ENCODE measurements at regions not wholly inside any gene's neighbourhood (a gene's known extent, or its start where the extent isn't known, plus 50 kb on each side); places are given as distances from the start of the nearest gene placed in this dataset.

DNA sequence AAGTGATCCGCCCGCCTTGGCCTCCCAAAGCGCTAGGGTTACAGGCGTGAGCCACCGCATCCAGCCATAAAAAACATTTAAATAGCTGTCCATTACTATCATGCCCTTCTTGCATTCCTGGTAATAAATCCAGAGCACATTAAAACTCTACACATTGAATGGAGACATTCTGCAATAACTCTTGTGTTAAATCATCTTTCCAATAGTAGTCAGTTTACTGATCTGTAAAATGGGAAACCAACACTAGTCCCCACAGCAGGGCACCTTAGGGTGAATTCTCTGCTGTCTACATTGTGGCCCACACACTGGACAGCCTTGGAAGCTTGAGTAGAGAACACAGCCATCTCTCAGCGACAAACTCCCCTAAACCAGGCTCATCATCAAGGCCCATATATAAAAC is 85.5 kb upstream of the NUDT4 start:
- H3K9me3 Mint-ChIP-seq = no peaks in the 10 kb centered on the region
- H3K4me1 Mint-ChIP-seq (ENCODE audit: low read depth) = peaks cover 8% of the 10 kb centered on the region
- no peaks in the 10 kb centered on the region for H3K27me3 Mint-ChIP-seq
- no peak overlapping the region for H3K4me3 Mint-ChIP-seq
- no peaks in the 10 kb centered on the region for H3K36me3 Mint-ChIP-seq (ENCODE audit: low read depth)
- H3K27ac Mint-ChIP-seq = no peak overlapping the region

DNA sequence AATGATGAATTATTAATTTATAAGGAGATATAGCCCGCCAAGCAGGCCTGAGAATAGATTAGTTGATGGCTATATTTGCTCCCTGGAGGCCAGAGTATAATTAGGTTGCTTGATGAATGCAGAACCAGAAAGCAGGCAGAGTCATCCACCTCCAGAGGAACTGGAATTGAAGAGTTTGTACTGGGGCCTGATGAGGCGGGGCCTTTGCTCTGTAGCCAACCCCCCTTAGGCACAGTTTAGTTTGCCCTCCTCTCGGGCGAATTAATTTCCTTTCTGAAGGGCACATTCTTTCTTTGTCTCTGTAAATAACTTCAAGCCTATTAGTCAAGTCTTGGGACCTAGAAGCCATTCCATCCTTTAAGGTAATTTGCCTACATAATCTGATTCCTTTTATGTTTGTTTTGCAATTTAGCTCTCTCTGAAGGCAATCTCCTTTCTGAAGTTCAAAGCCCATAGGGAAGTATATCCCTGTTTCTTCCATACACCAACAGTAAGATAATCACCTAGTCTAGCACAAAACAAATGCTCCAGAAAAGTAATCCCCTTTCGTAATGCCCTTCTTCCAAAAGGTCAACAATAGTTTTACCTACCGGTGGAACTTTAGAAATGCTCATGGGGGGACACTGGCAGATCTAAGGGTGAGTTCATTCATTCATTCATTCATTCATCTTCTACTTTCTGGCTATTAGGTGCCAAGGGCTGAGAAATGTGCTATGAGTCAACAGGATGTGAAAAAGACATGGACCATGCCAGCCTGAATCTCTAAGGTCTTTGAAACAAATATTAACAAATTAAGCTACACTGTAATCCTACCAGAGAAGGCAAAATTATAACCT is 84.8 kb upstream of the NUDT4 start:
- Mint-ChIP-seq H3K27ac (no peak overlapping the region), H3K36me3 (ENCODE audit: low read depth) (no peaks in the 10 kb centered on the region), H3K4me1 (ENCODE audit: low read depth) (peaks cover 9% of the 10 kb centered on the region), H3K27me3 (no peaks in the 10 kb centered on the region), H3K9me3 (no peaks in the 10 kb centered on the region), H3K4me3 (no peak overlapping the region)

DNA sequence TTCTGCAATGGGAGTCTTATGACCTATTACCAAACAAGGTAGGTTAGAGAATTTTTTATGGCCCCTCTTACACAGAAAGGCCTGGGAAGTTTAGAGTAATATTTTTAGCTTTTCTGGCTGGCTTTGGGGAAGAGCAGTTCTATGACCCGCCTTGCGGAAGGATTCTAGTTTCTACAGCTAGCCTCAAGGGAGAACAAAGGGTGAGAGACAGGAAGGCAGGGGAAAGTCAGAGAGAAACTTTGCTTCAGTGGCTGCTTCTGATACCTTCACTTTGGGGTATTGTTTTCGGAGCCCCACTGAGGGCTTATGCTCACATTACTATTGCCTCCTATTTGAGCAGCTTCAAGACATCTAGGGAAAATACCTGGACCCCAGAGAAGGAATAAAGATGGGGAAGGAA is 80.7 kb upstream of the NUDT4 start:
- peaks cover 9% of the 10 kb centered on the region for H3K4me1 Mint-ChIP-seq (ENCODE audit: low read depth)
- H3K9me3 Mint-ChIP-seq = no peaks in the 10 kb centered on the region
- H3K36me3 Mint-ChIP-seq (ENCODE audit: low read depth) = no peaks in the 10 kb centered on the region
- no peak overlapping the region for H3K27ac Mint-ChIP-seq
- H3K27me3 Mint-ChIP-seq = no peaks in the 10 kb centered on the region
- H3K4me3 Mint-ChIP-seq = no peak overlapping the region

DNA sequence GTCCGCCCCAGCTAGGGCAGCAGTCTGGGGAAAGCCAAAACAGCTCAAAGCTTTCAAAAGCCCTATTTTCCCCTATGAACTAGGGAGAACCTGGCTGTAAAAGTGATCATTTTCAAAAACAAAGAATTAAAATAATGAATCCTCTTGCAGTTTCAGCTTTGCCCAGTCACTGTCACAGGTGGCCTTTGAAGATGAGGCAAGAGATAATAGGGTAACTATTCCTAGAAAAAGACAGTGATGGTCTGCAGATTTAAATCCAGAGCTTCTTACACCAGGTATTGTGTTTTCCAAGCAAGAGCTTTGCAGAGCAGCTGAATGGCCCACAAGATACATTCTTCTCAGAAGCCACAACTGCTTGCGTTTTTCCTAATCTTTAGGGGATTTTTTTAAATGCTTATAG is 80.2 kb upstream of the NUDT4 start:
- Mint-ChIP-seq H3K36me3 (ENCODE audit: low read depth) (no peaks in the 10 kb centered on the region), H3K27me3 (no peaks in the 10 kb centered on the region), H3K4me1 (ENCODE audit: low read depth) (peaks cover 9% of the 10 kb centered on the region), H3K4me3 (no peak overlapping the region), H3K27ac (no peak overlapping the region), H3K9me3 (no peaks in the 10 kb centered on the region)

DNA sequence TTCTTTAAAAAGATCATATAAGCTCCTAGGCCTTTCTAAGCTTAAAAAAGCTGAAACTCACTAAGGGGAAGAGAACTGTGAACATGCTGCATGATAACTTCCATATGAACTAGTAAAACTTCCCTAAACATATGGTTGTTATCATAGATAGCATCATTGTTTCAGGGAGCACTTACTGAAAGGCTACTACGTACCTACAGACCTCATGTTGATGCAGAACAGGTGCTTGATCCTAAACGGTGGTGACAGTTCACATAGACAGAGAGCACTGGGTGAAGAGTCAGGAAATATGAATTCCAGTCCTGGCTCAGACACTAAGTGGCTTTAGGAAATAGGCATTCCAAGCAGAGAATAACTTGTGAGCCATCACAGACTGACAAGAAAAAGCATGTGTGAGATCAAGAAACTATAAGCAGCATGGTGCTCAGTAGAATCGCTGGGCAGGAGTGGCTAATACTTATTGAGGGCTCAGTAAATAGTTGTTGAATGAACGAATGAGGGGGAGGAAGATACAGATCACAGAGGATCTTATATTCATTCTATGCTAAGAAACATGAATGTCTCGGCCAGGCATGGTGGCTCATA is 78.4 kb upstream of the NUDT4 start:
- Mint-ChIP-seq H3K27me3 (no peaks in the 10 kb centered on the region), H3K4me3 (no peak overlapping the region), H3K27ac (no peak overlapping the region), H3K4me1 (ENCODE audit: low read depth) (peaks cover 9% of the 10 kb centered on the region), H3K9me3 (no peaks in the 10 kb centered on the region), H3K36me3 (ENCODE audit: low read depth) (no peaks in the 10 kb centered on the region)

DNA sequence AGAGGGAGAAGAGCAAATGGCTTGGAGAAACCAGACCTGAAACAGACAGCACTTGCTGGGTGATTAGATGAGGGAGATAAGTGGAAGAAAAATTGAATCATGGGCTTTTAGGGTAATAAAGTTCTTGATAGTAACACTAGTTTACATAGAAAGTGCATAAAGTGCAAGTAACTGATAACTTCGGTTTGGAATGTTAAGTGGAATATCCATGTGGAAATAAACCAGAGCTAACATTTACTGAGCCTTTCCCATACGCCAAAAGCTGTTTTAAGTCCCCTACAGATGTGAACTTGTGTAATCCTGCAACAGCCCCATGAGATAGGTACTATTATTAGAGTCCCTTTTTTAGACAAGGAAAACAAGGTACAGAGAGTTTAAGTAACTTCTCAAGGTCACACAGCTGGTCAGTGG is 77.1 kb upstream of the NUDT4 start:
- H3K27me3 Mint-ChIP-seq = no peaks in the 10 kb centered on the region
- no peaks in the 10 kb centered on the region for H3K36me3 Mint-ChIP-seq (ENCODE audit: low read depth)
- no peak overlapping the region for H3K27ac Mint-ChIP-seq
- H3K4me1 Mint-ChIP-seq (ENCODE audit: low read depth) = peaks cover 9% of the 10 kb centered on the region
- no peaks in the 10 kb centered on the region for H3K9me3 Mint-ChIP-seq
- H3K4me3 Mint-ChIP-seq = no peak overlapping the region

DNA sequence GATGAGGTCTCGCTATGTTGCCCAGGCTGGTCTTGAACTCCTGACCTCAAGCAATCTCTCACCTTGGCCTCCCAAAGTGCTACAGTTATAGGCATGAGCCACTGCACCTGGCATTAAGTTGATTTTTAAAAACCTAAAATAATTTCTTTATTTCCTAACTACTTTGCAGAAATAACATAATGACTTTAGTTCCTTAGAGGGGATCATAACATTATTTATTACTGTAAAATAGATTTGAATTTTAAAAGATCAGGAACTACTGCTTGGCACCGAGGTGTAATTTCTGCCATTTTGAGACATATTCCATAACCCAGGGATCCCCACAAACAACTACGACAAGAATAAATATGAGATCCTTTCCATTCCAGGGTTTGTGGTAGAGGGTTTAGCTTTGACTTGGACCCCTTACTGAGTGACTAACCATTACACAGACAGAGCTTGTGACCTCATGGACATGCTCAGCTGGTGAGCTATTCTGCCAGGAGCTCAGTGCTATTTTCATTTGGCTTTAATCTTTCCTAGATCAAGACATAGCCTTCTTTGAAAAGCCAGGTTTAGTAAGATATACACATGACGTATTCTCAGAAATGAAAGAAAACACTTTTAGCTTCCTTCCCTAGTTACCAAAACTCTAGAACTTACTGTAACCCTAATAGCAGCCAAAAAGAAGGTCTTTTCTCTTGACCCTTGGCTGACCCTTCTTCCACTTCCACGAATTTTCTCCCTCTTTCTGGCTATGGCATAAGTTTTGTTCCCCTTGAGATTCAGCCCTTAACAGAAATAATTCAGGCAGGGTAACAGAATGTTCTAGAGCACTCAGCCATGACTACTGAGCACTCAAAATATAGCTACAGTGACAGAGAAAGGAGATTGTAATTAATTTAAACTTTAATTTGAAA is 75.1 kb upstream of the NUDT4 start:
- Mint-ChIP-seq H3K27ac (peak overlapping the region; percentile 7), H3K36me3 (ENCODE audit: low read depth) (no peaks in the 10 kb centered on the region)

DNA sequence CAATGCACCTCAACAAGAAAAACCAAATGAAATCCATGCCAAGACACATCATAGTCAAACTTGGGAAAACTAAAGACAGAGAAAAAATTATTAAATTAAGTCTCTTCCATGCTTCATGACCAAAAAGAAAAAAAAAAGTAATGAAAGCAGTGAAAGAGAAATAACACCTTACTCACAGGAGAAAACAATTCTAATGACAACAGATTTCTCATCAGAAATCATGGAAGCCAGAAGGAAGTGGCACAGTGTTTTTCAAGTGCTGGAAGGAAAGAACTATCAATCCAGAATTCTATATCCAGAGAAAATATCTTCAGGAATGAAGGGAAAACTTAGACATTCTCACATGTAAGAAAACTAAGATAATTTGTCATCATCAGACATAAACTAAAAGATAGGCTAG is 71.1 kb upstream of the NUDT4 start:
- H3K4me1 Mint-ChIP-seq (ENCODE audit: low read depth) = no peaks in the 10 kb centered on the region
- no peaks in the 10 kb centered on the region for H3K27me3 Mint-ChIP-seq
- peaks cover 7% of the 10 kb centered on the region for H3K9me3 Mint-ChIP-seq

More for the DNA sequence above, 75.1 kb upstream of the NUDT4 start:
- H3K4me3 Mint-ChIP-seq = no peak overlapping the region
- no peaks in the 10 kb centered on the region for H3K4me1 Mint-ChIP-seq (ENCODE audit: low read depth)
- no peaks in the 10 kb centered on the region for H3K27me3 Mint-ChIP-seq
- H3K9me3 Mint-ChIP-seq = peaks cover 7% of the 10 kb centered on the region

DNA sequence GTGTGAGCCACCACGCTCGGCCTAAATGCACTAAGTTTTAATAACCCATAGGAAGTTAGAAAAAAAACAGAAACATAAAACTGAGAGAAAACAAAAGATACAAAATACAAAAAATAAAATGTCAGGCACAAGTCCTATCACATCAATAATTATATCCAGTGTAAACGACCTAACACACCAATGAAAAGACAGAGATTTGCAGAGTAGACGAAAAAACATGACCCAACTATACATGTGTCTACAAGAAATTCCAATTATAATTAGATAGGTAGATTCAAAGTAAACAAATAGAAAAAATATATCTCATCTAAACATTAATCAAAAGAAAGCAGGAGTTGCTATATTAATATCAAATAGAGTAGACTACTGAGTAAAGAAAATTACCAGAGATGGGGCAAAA is 69.4 kb upstream of the NUDT4 start:
- H3K9me3 Mint-ChIP-seq = peaks cover 7% of the 10 kb centered on the region
- H3K4me3 Mint-ChIP-seq = no peak overlapping the region
- no peak overlapping the region for H3K27ac Mint-ChIP-seq
- H3K36me3 Mint-ChIP-seq (ENCODE audit: low read depth) = no peaks in the 10 kb centered on the region
- H3K4me1 Mint-ChIP-seq (ENCODE audit: low read depth) = no peaks in the 10 kb centered on the region
- H3K27me3 Mint-ChIP-seq = no peaks in the 10 kb centered on the region

More for the DNA sequence above, 71.1 kb upstream of the NUDT4 start:
- Mint-ChIP-seq H3K27ac (no peak overlapping the region), H3K36me3 (ENCODE audit: low read depth) (no peaks in the 10 kb centered on the region), H3K4me3 (no peak overlapping the region)

DNA sequence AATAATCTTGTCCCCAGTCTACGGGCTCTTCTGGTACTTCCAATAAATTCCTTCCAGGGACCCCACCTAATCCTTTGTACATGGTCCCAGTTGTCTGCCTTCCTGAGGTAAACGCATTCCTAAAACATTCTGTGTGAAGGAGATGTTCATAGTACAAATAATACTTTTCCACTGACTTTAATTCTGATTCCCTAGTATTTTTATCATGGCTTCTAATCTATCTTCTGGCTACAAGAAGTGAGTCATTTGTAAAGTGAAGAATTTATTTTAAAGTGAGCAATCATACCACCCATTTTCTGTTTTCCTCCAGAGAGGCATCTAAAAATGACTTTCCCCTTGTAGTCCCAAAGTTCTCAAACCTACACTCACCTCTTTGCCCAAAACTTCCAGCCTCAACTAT is 65.9 kb upstream of the NUDT4 start:
- Mint-ChIP-seq H3K4me1 (ENCODE audit: low read depth) (no peaks in the 10 kb centered on the region), H3K4me3 (no peak overlapping the region), H3K27me3 (no peaks in the 10 kb centered on the region), H3K27ac (no peak overlapping the region), H3K9me3 (no peaks in the 10 kb centered on the region), H3K36me3 (ENCODE audit: low read depth) (no peaks in the 10 kb centered on the region)

DNA sequence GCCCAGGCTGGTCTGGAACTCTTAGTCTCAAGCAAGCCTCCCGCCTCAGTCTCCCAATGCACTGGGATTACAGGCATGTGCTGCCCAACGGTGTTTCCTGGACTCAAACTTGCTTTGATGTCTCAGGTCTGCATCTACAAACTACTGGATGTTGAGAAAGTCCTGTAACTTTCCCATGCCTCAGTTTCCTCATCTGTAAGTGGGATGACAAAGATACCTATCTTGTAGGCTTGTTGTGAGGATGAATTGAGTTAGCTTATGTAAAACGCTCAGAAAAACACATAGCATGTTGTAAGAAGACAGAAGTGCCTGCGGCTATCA is 63.6 kb upstream of the NUDT4 start:
- H3K27me3 Mint-ChIP-seq = no peaks in the 10 kb centered on the region
- H3K4me3 Mint-ChIP-seq = no peak overlapping the region
- H3K9me3 Mint-ChIP-seq = no peaks in the 10 kb centered on the region
- H3K4me1 Mint-ChIP-seq (ENCODE audit: low read depth) = peaks cover 4% of the 10 kb centered on the region
- H3K27ac Mint-ChIP-seq = no peak overlapping the region
- no peaks in the 10 kb centered on the region for H3K36me3 Mint-ChIP-seq (ENCODE audit: low read depth)

DNA sequence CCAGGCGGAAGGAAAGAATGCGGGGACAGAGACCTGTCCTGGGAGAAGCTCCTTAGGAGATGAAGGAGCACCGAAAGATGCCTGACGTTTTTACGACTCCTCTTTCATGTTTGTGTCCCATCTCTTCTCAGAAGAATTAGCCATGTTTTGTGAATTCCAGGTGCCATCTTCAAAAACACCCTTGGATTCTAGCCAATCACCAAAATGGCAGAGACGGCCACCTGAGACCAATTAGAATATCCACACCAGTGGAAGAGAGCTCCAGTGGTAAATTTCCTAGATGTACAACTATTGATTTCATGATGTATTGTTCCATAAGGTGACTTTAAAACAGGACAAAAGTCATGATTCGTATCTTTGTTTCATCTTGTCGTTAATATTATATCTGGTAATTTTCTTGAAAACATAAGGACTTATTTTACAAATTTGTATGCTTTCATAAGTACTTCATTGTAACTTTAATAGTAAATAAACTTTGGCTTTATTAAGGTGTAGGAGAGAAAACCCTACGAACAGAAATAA is 62.3 kb upstream of the NUDT4 start:
- no peak overlapping the region for H3K27ac Mint-ChIP-seq
- no peak overlapping the region for H3K4me3 Mint-ChIP-seq
- H3K4me1 Mint-ChIP-seq (ENCODE audit: low read depth) = peaks cover 4% of the 10 kb centered on the region
- H3K27me3 Mint-ChIP-seq = no peaks in the 10 kb centered on the region
- no peaks in the 10 kb centered on the region for H3K9me3 Mint-ChIP-seq
- no peaks in the 10 kb centered on the region for H3K36me3 Mint-ChIP-seq (ENCODE audit: low read depth)

DNA sequence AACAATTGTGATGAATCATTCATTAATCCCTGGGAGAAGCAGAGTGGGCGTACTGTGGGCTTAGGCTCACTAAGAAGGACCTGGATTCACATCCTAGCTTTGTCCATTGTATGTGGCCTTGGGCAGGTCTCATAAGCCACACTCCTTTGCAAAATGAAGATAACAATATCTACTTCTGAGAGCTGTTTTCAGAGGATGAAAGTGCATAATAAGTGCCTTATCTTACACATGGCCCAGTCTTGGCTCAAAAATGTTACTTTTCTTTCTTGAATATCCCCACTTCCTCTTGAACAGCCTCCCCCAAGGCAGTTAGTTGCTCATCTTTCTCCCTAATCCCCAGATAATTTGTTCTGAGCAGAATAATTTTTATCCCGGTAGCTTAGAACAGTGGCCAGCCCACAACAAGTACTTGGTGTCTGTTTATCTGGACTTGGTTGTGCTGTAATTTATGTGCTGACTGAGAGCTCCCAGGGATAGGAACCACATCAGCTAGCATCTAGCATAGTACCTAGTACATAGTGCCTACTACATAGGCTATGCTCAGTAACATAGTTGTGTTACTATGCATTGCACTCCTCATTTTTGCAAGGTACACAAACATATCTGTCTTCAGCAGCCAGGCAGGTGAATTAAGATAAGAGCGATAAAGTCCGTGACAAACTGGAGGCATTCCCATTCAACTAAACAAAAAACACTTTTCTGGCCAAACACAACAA is 61.7 kb upstream of the NUDT4 start:
- Mint-ChIP-seq H3K9me3 (no peaks in the 10 kb centered on the region), H3K4me1 (ENCODE audit: low read depth) (peaks cover 4% of the 10 kb centered on the region), H3K36me3 (ENCODE audit: low read depth) (no peaks in the 10 kb centered on the region), H3K27me3 (no peaks in the 10 kb centered on the region), H3K27ac (no peak overlapping the region), H3K4me3 (no peak overlapping the region)

DNA sequence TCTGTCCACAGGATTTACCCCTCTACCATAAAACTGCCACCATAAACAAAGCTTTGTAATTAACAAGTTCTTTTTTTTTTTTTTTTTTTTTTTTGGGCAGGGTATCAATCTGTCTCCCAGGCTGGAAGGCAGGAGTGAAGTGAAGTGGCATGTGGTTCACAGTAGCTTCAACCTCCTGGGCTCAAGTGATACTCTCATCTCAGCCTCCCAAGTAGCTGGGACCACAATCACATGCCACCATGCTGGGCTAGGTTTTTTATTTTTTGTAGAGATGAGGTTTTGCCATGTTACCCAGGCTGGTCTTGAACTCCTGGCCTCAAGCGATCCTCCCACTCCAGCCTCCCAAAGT is 61.1 kb upstream of the NUDT4 start:
- Mint-ChIP-seq H3K36me3 (ENCODE audit: low read depth) (no peaks in the 10 kb centered on the region), H3K9me3 (no peaks in the 10 kb centered on the region), H3K27ac (no peak overlapping the region), H3K4me1 (ENCODE audit: low read depth) (peaks cover 4% of the 10 kb centered on the region), H3K4me3 (no peak overlapping the region), H3K27me3 (no peaks in the 10 kb centered on the region)

DNA sequence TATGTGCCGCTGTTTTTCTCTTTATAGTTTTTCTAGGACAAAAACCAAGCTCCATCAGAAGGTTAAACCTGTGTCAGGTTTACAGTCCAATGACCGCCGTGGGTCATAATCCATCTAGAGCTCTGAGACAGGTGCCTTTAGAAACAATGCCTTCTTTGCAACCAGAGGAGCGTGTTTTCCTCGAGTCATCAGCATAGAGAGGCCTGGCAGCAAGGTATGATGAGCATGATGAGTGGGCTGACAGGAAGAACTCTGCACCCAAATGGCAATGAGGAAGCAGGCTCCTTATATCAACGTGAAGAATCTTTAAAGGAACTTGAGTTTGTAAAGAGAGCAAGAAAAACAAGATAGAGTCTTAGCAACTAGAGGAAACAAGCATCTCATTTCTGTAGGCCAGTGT is 60.5 kb upstream of the NUDT4 start:
- Mint-ChIP-seq H3K27ac (no peak overlapping the region), H3K4me1 (ENCODE audit: low read depth) (peaks cover 4% of the 10 kb centered on the region), H3K4me3 (no peak overlapping the region), H3K9me3 (no peaks in the 10 kb centered on the region), H3K27me3 (no peaks in the 10 kb centered on the region), H3K36me3 (ENCODE audit: low read depth) (no peaks in the 10 kb centered on the region)

Data from stimulated activated naive CD8-positive, alpha-beta T cell treated with anti-CD3 and anti-CD28 coated beads, Interleukin-15, Interleukin-2, amounts not matched to agents 100 ng/mL and 50 ng/mL, for 24 hours (primary cell).